ENCODE measurements at regions not wholly inside any gene's neighbourhood (a gene's known extent, or its start where the extent isn't known, plus 50 kb on each side); places are given as distances from the start of the nearest gene placed in this dataset.

- TF ChIP-seq REST (IDR thresholded peaks at IDR 0.05; ENCODE audit: low read depth) (no peak), CTCF (IDR thresholded peaks at IDR 0.05 in 2 of 3, conservative IDR thresholded peaks at IDR 0.05 in 1 of 3; ENCODE audit: borderline replicate concordance in 1 of 3, insufficient read depth in 1 of 3, low read depth in 2 of 3, low read length in 2 of 3) (no peak), CEBPB (IDR thresholded peaks at IDR 0.05; ENCODE audit: low read depth) (no peak), ZFX (IDR thresholded peaks at IDR 0.05) (no peak)
These were observed 104.3 kb upstream of the CDC42BPA start (continued) for GRCh38 chr1:227422581-227422980.

- no peak overlapping the region for H2AFZ ChIP-seq (ENCODE audit: low read depth, low read length, poor library complexity, severe bottlenecking)
- ChIA-PET POLR2A (no interaction called here), CTCF (no interaction called here), RAD21 (ENCODE audit: low non-redundant PET in 1 of 2, low total read pairs in 2 of 2, uncharacterized antibody in 2 of 2, unreplicated experiment in 2 of 2) (no interaction called here)
- no peak for ATAC-seq
- no TSS peak for BruUV-seq (replicated peaks)
- H3K9ac ChIP-seq (ENCODE audit: low read length), result no peak overlapping the region
- no peaks in the 10 kb centered on the region for H3K27me3 ChIP-seq (ENCODE audit: insufficient read depth, low read length)
- no peak overlapping the region for H3K4me2 ChIP-seq (ENCODE audit: low read length)
- no peaks in the 10 kb centered on the region for H4K20me1 ChIP-seq (ENCODE audit: insufficient read depth)
- H3K9me3 ChIP-seq (ENCODE audit: control insufficient read depth in 1 of 2, insufficient read depth in 1 of 2, low read depth in 1 of 2, low read length in 2 of 2), result no peaks in the 10 kb centered on the region
- no peak for TF ChIP-seq CEBPB (IDR thresholded peaks at IDR 0.05; ENCODE audit: low read depth)
- no peak for TF ChIP-seq POLR2A (IDR thresholded peaks at IDR 0.05; ENCODE audit: borderline replicate concordance, extremely low read depth, insufficient read depth, insufficient read length)
- no peak for TF ChIP-seq ATF3 (IDR thresholded peaks at IDR 0.05)
- TF ChIP-seq MAX (IDR thresholded peaks at IDR 0.05), result no peak
- no peak for TF ChIP-seq TCF7L2 (IDR thresholded peaks at IDR 0.05; ENCODE audit: borderline replicate concordance, extremely low read depth, insufficient read depth, insufficient read length)
- no peak for TF ChIP-seq ELF1 (IDR thresholded peaks at IDR 0.05; ENCODE audit: borderline replicate concordance, low read depth)
- no peak for TF ChIP-seq EGR1 (IDR thresholded peaks at IDR 0.05; ENCODE audit: low read depth)
- no peak for TF ChIP-seq CBX3 (IDR thresholded peaks at IDR 0.05; ENCODE audit: low read depth)
- no peaks in the 10 kb centered on the region for H3K36me3 ChIP-seq (ENCODE audit: control insufficient read depth in 1 of 2, insufficient read depth in 2 of 2, low read length in 2 of 2)
- no peak for DNase-seq (ENCODE audit: low read depth, low spot score)
- H3K4me3 ChIP-seq (replicated peaks in 1 of 2; ENCODE audit: low read depth in 1 of 2, low read length in 2 of 2), result no peak overlapping the region
- no peaks in the 10 kb centered on the region for H3K9me2 ChIP-seq (ENCODE audit: insufficient read depth)
- H3K4me1 ChIP-seq (ENCODE audit: control insufficient read depth in 1 of 2, insufficient read depth in 2 of 2, low read length in 2 of 2), result peaks cover 0 to 8% of the 10 kb centered on the region in 2 experiments; a peak in 3 of 4 replicates
- H3K79me2 ChIP-seq (ENCODE audit: insufficient read depth, low read length), result no peaks in the 10 kb centered on the region
- H3K27ac ChIP-seq (ENCODE audit: low read depth, low read length), result no peak overlapping the region
- intact Hi-C loops (cut with micrococcal nuclease), result no loop called here
These were observed 101.9 kb upstream of the CDC42BPA start for GRCh38 chr1:227420147-227420546.
